HG02642 (cell line): ENCODE measurements at regions not wholly inside any gene's neighbourhood (a gene's known extent, or its start where the extent isn't known, plus 50 kb on each side); places are given as distances from the start of the nearest gene placed in this dataset.
"Not testable (repeated sequence)": the region's sequence is repeated elsewhere in the genome, so short reads cannot be mapped to it uniquely, and the experiment has no call there.

Source experiments
- ATAC-seq: cut with Tn5 transposase; IDR thresholded peaks from one replicate; pipeline ENCODE4 v1.9.1; 2021; ENCODE audit warnings: mild to moderate bottlenecking; ENCODE audit not compliant: unreplicated experiment, poor library complexity

GRCh38 chrX:40530509-40530908, 50.3 kb upstream of the ATP6AP2 start:
- no peak for ATAC-seq

- no peak for ATAC-seq
These were observed 53.2 kb upstream of the ATP6AP2 start for GRCh38 chrX:40527543-40527942.

- ATAC-seq, result no peak
These were observed 54.4 kb upstream of the ATP6AP2 start for GRCh38 chrX:40526412-40526811.

- ATAC-seq, result not testable (repeated sequence)
These were observed 54.9 kb upstream of the ATP6AP2 start for GRCh38 chrX:40525901-40526300.

GRCh38 chrX:40524423-40524822, 56.3 kb upstream of the ATP6AP2 start:
- no peak for ATAC-seq

- ATAC-seq, result no peak
These were observed 56.9 kb upstream of the ATP6AP2 start for GRCh38 chrX:40523852-40524251.

- no peak for ATAC-seq
These were observed 58.8 kb upstream of the ATP6AP2 start for GRCh38 chrX:40521868-40522450.

GRCh38 chrX:40514376-40514775, 66.4 kb upstream of the ATP6AP2 start:
- no peak for ATAC-seq

GRCh38 chrX:40513835-40514234, 66.9 kb upstream of the ATP6AP2 start:
- ATAC-seq, result no peak

- no peak for ATAC-seq
These were observed 67.8 kb upstream of the ATP6AP2 start for GRCh38 chrX:40513012-40513411.

- ATAC-seq, result no peak
These were observed 69.5 kb upstream of the ATP6AP2 start for GRCh38 chrX:40511258-40511657.

- ATAC-seq, result no peak
These were observed 72.2 kb upstream of the ATP6AP2 start for GRCh38 chrX:40508560-40508959.

GRCh38 chrX:40506201-40506985, 74.4 kb upstream of the ATP6AP2 start:
- no peak for ATAC-seq

GRCh38 chrX:40504801-40505605, 75.8 kb upstream of the ATP6AP2 start:
- no peak for ATAC-seq

GRCh38 chrX:40503094-40503493, 77.7 kb upstream of the ATP6AP2 start:
- no peak for ATAC-seq

GRCh38 chrX:40502688-40503087, 78.1 kb upstream of the ATP6AP2 start:
- no peak for ATAC-seq

GRCh38 chrX:40501164-40501855, 79.5 kb upstream of the ATP6AP2 start:
- ATAC-seq, result no peak

GRCh38 chrX:40496728-40497127, 84.0 kb upstream of the ATP6AP2 start:
- ATAC-seq, result no peak

GRCh38 chrX:40495659-40496058, 85.1 kb upstream of the ATP6AP2 start:
- no peak for ATAC-seq

GRCh38 chrX:40494005-40494404, 86.8 kb upstream of the ATP6AP2 start:
- ATAC-seq, result no peak

GRCh38 chrX:40488296-40488695, 92.5 kb upstream of the ATP6AP2 start:
- ATAC-seq, result no peak
